HEK293 (cell line): ENCODE measurements at regions not wholly inside any gene's neighbourhood (a gene's known extent, or its start where the extent isn't known, plus 50 kb on each side); places are given as distances from the start of the nearest gene placed in this dataset.

Source experiments
- CTCF ChIA-PET: fragments of 350-600 bp; formaldehyde crosslinking; extraction: SDS; loops from one replicate; lab custom pipeline; 2021; ENCODE audit warnings: antibody characterized with exemption; lab: Yijun Ruan, JAX
- POLR2A ChIA-PET: fragments of 300-600 bp; formaldehyde crosslinking; extraction: SDS; loops from one replicate; lab custom pipeline; 2020; ENCODE audit warnings: antibody characterized with exemption, inconsistent platforms; lab: Yijun Ruan, JAX
- H3K27ac ChIP-seq: fragments of 200-500 bp; sonication (Bioruptor generic); 2 replicates; pipeline ENCODE4 v1.5.1; 2014; ENCODE audit warnings: low read depth, low read length, control low read depth, inconsistent platforms; ENCODE audit errors: extremely low read depth
- H3K36me3 ChIP-seq, 2 experiments: fragments of 200-500 bp in 1 of 2; sonication (Bioruptor generic) in 1 of 2; 1 replicate in 1 of 2; 2 replicates in 1 of 2; pipeline ENCODE4 v1.5.1; 2014 to 2017; ENCODE audit warnings: inconsistent platforms in 2 of 2, low read length in 2 of 2; ENCODE audit not compliant: control insufficient read depth in 2 of 2, insufficient read depth in 1 of 2
- H3K4me1 ChIP-seq: fragments of 200-500 bp; sonication (Bioruptor generic); 2 replicates; pipeline ENCODE4 v1.5.1; 2014; ENCODE audit warnings: mild to moderate bottlenecking, low read length, inconsistent platforms; ENCODE audit not compliant: control insufficient read depth, insufficient read depth
- H3K4me3 ChIP-seq: 2 replicates; pipeline ENCODE4 v1.5.1; 2011; ENCODE audit warnings: low read depth, mild to moderate bottlenecking, control low read depth, low read length, moderate library complexity
- H3K9me3 ChIP-seq: fragments of 200-500 bp; sonication (Bioruptor generic); 2 replicates; pipeline ENCODE4 v1.5.1; 2014; ENCODE audit warnings: low read depth, low read length, inconsistent platforms; ENCODE audit not compliant: control insufficient read depth, insufficient read depth
- CTCF ChIP-seq: fragments of 450-650 bp; formaldehyde crosslinking; IDR thresholded peaks from 2 replicates; pipeline ENCODE4 v1.5.1; 2016; ENCODE audit warnings: missing biosample characterization, missing genetic modification characterization
- GFI1B ChIP-seq: fragments of 450-650 bp; formaldehyde crosslinking; IDR thresholded peaks from 2 replicates; pipeline ENCODE4 v1.5.1; 2016; ENCODE audit warnings: missing biosample characterization, missing genetic modification characterization
- HOXD13 ChIP-seq: sonication (generic); formaldehyde crosslinking; IDR thresholded peaks from 2 replicates; pipeline ENCODE4 v1.8.0; 2022; ENCODE audit warnings: missing genetic modification reagents, borderline replicate concordance
- KLF10 ChIP-seq: fragments of 450-650 bp; IDR thresholded peaks from 2 replicates; pipeline ENCODE4 v1.5.1; 2018; ENCODE audit warnings: missing biosample characterization, mild to moderate bottlenecking, missing genetic modification characterization
- KLF17 ChIP-seq: fragments of 450-650 bp; formaldehyde crosslinking; IDR thresholded peaks from 2 replicates; pipeline ENCODE4 v1.5.1; 2016; ENCODE audit warnings: missing biosample characterization, missing genetic modification characterization
- OSR2 ChIP-seq: fragments of 450-650 bp; formaldehyde crosslinking; IDR thresholded peaks from 2 replicates; pipeline ENCODE4 v1.5.1; 2016; ENCODE audit warnings: missing biosample characterization, missing genetic modification characterization
- PRDM6 ChIP-seq: fragments of 450-650 bp; formaldehyde crosslinking; IDR thresholded peaks from 2 replicates; pipeline ENCODE4 v1.5.1; 2017; ENCODE audit warnings: missing biosample characterization, missing genetic modification characterization
- SP2 ChIP-seq: fragments of 450-650 bp; formaldehyde crosslinking; IDR thresholded peaks from 2 replicates; pipeline ENCODE4 v1.5.1; 2016; ENCODE audit warnings: missing biosample characterization, missing genetic modification characterization
- SP7 ChIP-seq: fragments of 450-650 bp; formaldehyde crosslinking; IDR thresholded peaks from 2 replicates; pipeline ENCODE4 v1.5.1; 2016; ENCODE audit warnings: missing biosample characterization, missing genetic modification characterization
- YY1 ChIP-seq: fragments of 450-650 bp; formaldehyde crosslinking; IDR thresholded peaks from 2 replicates; pipeline ENCODE4 v1.5.1; 2018; ENCODE audit warnings: missing biosample characterization, missing genetic modification characterization
- ZBTB26 ChIP-seq: fragments of 450-650 bp; formaldehyde crosslinking; optimal IDR thresholded peaks from 2 replicates; pipeline ENCODE3; 2016; ENCODE audit warnings: missing biosample characterization, mild to moderate bottlenecking, missing genetic modification characterization
- ZBTB48 ChIP-seq: fragments of 450-650 bp; formaldehyde crosslinking; IDR thresholded peaks from 2 replicates; pipeline ENCODE4 v1.5.1; 2016; ENCODE audit warnings: missing biosample characterization, missing genetic modification characterization
- ZNF133 ChIP-seq: fragments of 450-650 bp; formaldehyde crosslinking; IDR thresholded peaks from 2 replicates; pipeline ENCODE4 v1.5.1; 2016; ENCODE audit warnings: missing biosample characterization, missing genetic modification characterization
- ZNF138 ChIP-seq: fragments of 450-650 bp; formaldehyde crosslinking; IDR thresholded peaks from 2 replicates; pipeline ENCODE4 v1.5.1; 2016; ENCODE audit warnings: missing biosample characterization, missing genetic modification characterization, borderline replicate concordance
- ZNF175 ChIP-seq: fragments of 450-650 bp; formaldehyde crosslinking; IDR thresholded peaks from 2 replicates; pipeline ENCODE4 v1.5.1; 2016; ENCODE audit warnings: missing biosample characterization, missing genetic modification characterization
- ZNF211 ChIP-seq: fragments of 450-650 bp; formaldehyde crosslinking; IDR thresholded peaks from 2 replicates; pipeline ENCODE4 v1.5.1; 2016; ENCODE audit warnings: low read depth, missing biosample characterization, missing genetic modification characterization
- ZNF24 ChIP-seq: fragments of 450-650 bp; formaldehyde crosslinking; IDR thresholded peaks from 2 replicates; pipeline ENCODE4 v1.5.1; 2016; ENCODE audit warnings: missing biosample characterization, missing genetic modification characterization
- ZNF248 ChIP-seq: fragments of 450-650 bp; formaldehyde crosslinking; IDR thresholded peaks from 2 replicates; pipeline ENCODE4 v1.5.1; 2017; ENCODE audit warnings: missing biosample characterization, missing genetic modification characterization
- ZNF280D ChIP-seq: fragments of 450-650 bp; formaldehyde crosslinking; IDR thresholded peaks from 2 replicates; pipeline ENCODE4 v1.5.1; 2016; ENCODE audit warnings: missing biosample characterization, missing genetic modification characterization
- ZNF513 ChIP-seq: fragments of 450-650 bp; IDR thresholded peaks from 2 replicates; pipeline ENCODE4 v1.5.1; 2018; ENCODE audit warnings: missing biosample characterization, missing genetic modification characterization
- ZNF521 ChIP-seq: fragments of 450-650 bp; formaldehyde crosslinking; IDR thresholded peaks from 2 replicates; pipeline ENCODE4 v1.5.1; 2017; ENCODE audit warnings: missing biosample characterization, mild to moderate bottlenecking, missing genetic modification characterization
- ZNF544 ChIP-seq: fragments of 450-650 bp; formaldehyde crosslinking; IDR thresholded peaks from 2 replicates; pipeline ENCODE4 v1.5.0; 2017; ENCODE audit warnings: missing biosample characterization, missing genetic modification characterization
- ZNF560 ChIP-seq: fragments of 450-650 bp; formaldehyde crosslinking; IDR thresholded peaks from 2 replicates; pipeline ENCODE4 v1.5.1; 2017; ENCODE audit warnings: missing biosample characterization, missing genetic modification characterization, borderline replicate concordance
- ZNF596 ChIP-seq: fragments of 450-650 bp; IDR thresholded peaks from 2 replicates; pipeline ENCODE4 v1.5.0; 2018; ENCODE audit warnings: missing biosample characterization, mild to moderate bottlenecking, missing genetic modification characterization, moderate library complexity
- ZNF621 ChIP-seq: fragments of 450-650 bp; formaldehyde crosslinking; IDR thresholded peaks from 2 replicates; pipeline ENCODE4 v1.5.1; 2017; ENCODE audit warnings: missing biosample characterization, missing genetic modification characterization
- ZNF76 ChIP-seq: fragments of 450-650 bp; formaldehyde crosslinking; IDR thresholded peaks from 2 replicates; pipeline ENCODE4; 2016; ENCODE audit warnings: low read depth, missing biosample characterization, missing genetic modification characterization, borderline replicate concordance

GRCh38 chr15:54990793-54991192 lies 205.9 kb downstream of the RSL24D1 start (continued):
- no peak for TF ChIP-seq ZNF280D
- TF ChIP-seq SP2 (tag by site-specific recombination): no peak
- TF ChIP-seq OSR2 (tag by site-specific recombination): no peak
- no peak for TF ChIP-seq PRDM6 (tag by site-specific recombination)

GRCh38 chr15:54987881-54988280 lies 208.9 kb downstream of the RSL24D1 start:
- no peak for TF ChIP-seq ZNF133
- no peak for TF ChIP-seq YY1 (tag by site-specific recombination)
- TF ChIP-seq ZNF76 (tag by site-specific recombination): no peak
- TF ChIP-seq ZBTB26: no peak
- no peak for TF ChIP-seq ZNF544 (tag by site-specific recombination)
- TF ChIP-seq ZBTB48 (tag by site-specific recombination): no peak
- TF ChIP-seq KLF17 (tag by site-specific recombination): no peak
- TF ChIP-seq ZNF24 (tag by site-specific recombination): no peak
- CTCF ChIA-PET: no interaction called here

GRCh38 chr15:54979964-54980363 lies 216.8 kb downstream of the RSL24D1 start:
- no peaks in the 10 kb centered on the region for H3K9me3 ChIP-seq
- H3K4me1 ChIP-seq: no peaks in the 10 kb centered on the region
- H3K27ac ChIP-seq: no peak overlapping the region
- no peak overlapping the region for H3K4me3 ChIP-seq
- ChIA-PET POLR2A (no interaction called here), CTCF (no interaction called here)
- no peaks in the 10 kb centered on the region for H3K36me3 ChIP-seq
- no peak for TF ChIP-seq KLF10 (tag by site-specific recombination)
- no peak for TF ChIP-seq SP7 (tag by site-specific recombination)
- TF ChIP-seq ZNF211 (tag by site-specific recombination): no peak
- TF ChIP-seq ZNF248 (tag by site-specific recombination): no peak
- no peak for TF ChIP-seq ZNF138 (tag by site-specific recombination)
- no peak for TF ChIP-seq ZNF596 (tag by site-specific recombination)
- no peak for TF ChIP-seq ZNF560 (tag by site-specific recombination)
- no peak for TF ChIP-seq CTCF (tag by site-specific recombination)
- no peak for TF ChIP-seq GFI1B (tag by site-specific recombination)
- no peak for TF ChIP-seq HOXD13 (CRISPR knock-in tag)
- no peak for TF ChIP-seq ZNF175 (tag by site-specific recombination)
- TF ChIP-seq ZNF621 (tag by site-specific recombination): no peak
- TF ChIP-seq ZNF513 (tag by site-specific recombination): no peak
- no peak for TF ChIP-seq ZNF521

More at GRCh38 chr15:54987881-54988280, 208.9 kb downstream of the RSL24D1 start:
- Histone ChIP-seq H3K27ac (no peak overlapping the region), H3K4me3 (no peak overlapping the region), H3K9me3 (no peaks in the 10 kb centered on the region), H3K4me1 (no peaks in the 10 kb centered on the region), H3K36me3 (no peaks in the 10 kb centered on the region)
- POLR2A ChIA-PET: no interaction called here
